SHP77 treated with DMSO at 0.1 percent for 48 hours (cell line): ENCODE measurements at regions not wholly inside any gene's neighbourhood (a gene's known extent, or its start where the extent isn't known, plus 50 kb on each side); places are given as distances from the start of the nearest gene placed in this dataset.
"Not testable (repeated sequence)": the region's sequence is repeated elsewhere in the genome, so short reads cannot be mapped to it uniquely, and the experiment has no call there.

ENCODE experiments used
- DNase-seq: peaks from one replicate; lab custom pipeline; 2025; lab: John Stamatoyannopoulos, UW

GRCh38 chr2:239866350-239866749 lies 158.8 kb downstream of the NDUFA10 start:
- no peak for DNase-seq

- DNase-seq: not testable (repeated sequence)
Observed at GRCh38 chr2:239865856-239866255, 159.3 kb downstream of the NDUFA10 start.

GRCh38 chr2:239865059-239865639 lies 160.0 kb downstream of the NDUFA10 start:
- no peak for DNase-seq

GRCh38 chr2:239864247-239865058 lies 160.7 kb downstream of the NDUFA10 start:
- DNase-seq: no peak

GRCh38 chr2:239862613-239863012 lies 162.5 kb downstream of the NDUFA10 start:
- DNase-seq: no peak

- DNase-seq: no peak
Observed at GRCh38 chr2:239858179-239858578, 167.0 kb downstream of the NDUFA10 start.

GRCh38 chr2:239857591-239857990 lies 167.6 kb downstream of the NDUFA10 start:
- DNase-seq: no peak

GRCh38 chr2:239856620-239857285 lies 168.4 kb downstream of the NDUFA10 start:
- no peak for DNase-seq

GRCh38 chr2:239855863-239856587 lies 169.1 kb downstream of the NDUFA10 start:
- DNase-seq: no peak

GRCh38 chr2:239854596-239854995 lies 170.5 kb downstream of the NDUFA10 start:
- DNase-seq: no peak

- DNase-seq: no peak
Observed at GRCh38 chr2:239853706-239854327, 171.3 kb downstream of the NDUFA10 start.

- no peak for DNase-seq
Observed at GRCh38 chr2:239853121-239853520, 172.0 kb downstream of the NDUFA10 start.

GRCh38 chr2:239852272-239852671 lies 172.9 kb downstream of the NDUFA10 start:
- no peak for DNase-seq

GRCh38 chr2:239846789-239847676 lies 178.1 kb downstream of the NDUFA10 start:
- no peak for DNase-seq

- no peak for DNase-seq
Observed at GRCh38 chr2:239845968-239846367, 179.2 kb downstream of the NDUFA10 start.

- DNase-seq: no peak
Observed at GRCh38 chr2:239839306-239839705, 185.8 kb downstream of the NDUFA10 start.

- DNase-seq: no peak
Observed at GRCh38 chr2:239836021-239836765, 188.9 kb downstream of the NDUFA10 start.

GRCh38 chr2:239835056-239835455 lies 190.1 kb downstream of the NDUFA10 start:
- DNase-seq: no peak

GRCh38 chr2:239834143-239834542 lies 191.0 kb downstream of the NDUFA10 start:
- DNase-seq: no peak
